ENCODE measurements at regions not wholly inside any gene's neighbourhood (a gene's known extent, or its start where the extent isn't known, plus 50 kb on each side); places are given as distances from the start of the nearest gene placed in this dataset.

DNA sequence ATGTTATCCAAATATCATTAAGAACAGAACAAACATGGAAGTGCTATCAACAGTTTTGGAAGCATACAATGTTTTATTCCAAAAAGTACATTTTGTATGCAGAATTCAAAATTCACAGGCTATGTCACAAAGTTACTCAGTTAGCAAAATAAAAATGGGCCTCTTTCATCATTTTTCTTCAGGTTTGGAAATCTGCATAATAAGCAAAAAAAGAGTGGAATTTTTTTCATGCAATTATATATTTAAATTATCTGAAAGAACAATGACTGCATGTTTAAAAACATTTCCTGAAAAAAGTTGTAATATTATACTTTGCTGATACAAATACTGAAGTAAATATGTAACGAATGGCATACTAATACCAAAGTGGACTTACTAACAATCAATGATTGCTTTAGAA is 161.2 kb upstream of the MBL2 start:
- H3T11ph ChIP-seq (ENCODE audit: low read length) = no peak overlapping the region
- no peak overlapping the region for H3K4me2 ChIP-seq (ENCODE audit: insufficient read depth, insufficient read length, low read length)
- H2BK5ac ChIP-seq (ENCODE audit: insufficient read length, low read length) = no peak overlapping the region
- no peaks in the 10 kb centered on the region for H3K23me2 ChIP-seq (ENCODE audit: insufficient read length, low read depth, low read length, poor library complexity, severe bottlenecking)
- no peak overlapping the region for H2AK5ac ChIP-seq (ENCODE audit: insufficient read length, low read length)
- Mint-ChIP-seq H3K9me3 (no peaks in the 10 kb centered on the region), H3K4me1 (peaks cover 14 to 16% of the 10 kb centered on the region in 2 experiments; a peak in 3 of 4 replicates), H3K36me3 (ENCODE audit: insufficient read depth in 1 of 3, low read depth in 3 of 3) (no peaks in the 10 kb centered on the region), H3K4me3 (no peak overlapping the region), H3K27me3 (ENCODE audit: low read depth) (no peaks in the 10 kb centered on the region), H3K27ac (no peak overlapping the region)
- H3K4ac ChIP-seq (ENCODE audit: low read depth, low read length) = no peak overlapping the region
- no peaks in the 10 kb centered on the region for H4K20me1 ChIP-seq (ENCODE audit: control insufficient read depth, insufficient read depth, insufficient read length)
- no peak overlapping the region for H4K8ac ChIP-seq (replicated peaks; ENCODE audit: insufficient read length, low read depth, low read length)
- TF ChIP-seq, protein P1, sequence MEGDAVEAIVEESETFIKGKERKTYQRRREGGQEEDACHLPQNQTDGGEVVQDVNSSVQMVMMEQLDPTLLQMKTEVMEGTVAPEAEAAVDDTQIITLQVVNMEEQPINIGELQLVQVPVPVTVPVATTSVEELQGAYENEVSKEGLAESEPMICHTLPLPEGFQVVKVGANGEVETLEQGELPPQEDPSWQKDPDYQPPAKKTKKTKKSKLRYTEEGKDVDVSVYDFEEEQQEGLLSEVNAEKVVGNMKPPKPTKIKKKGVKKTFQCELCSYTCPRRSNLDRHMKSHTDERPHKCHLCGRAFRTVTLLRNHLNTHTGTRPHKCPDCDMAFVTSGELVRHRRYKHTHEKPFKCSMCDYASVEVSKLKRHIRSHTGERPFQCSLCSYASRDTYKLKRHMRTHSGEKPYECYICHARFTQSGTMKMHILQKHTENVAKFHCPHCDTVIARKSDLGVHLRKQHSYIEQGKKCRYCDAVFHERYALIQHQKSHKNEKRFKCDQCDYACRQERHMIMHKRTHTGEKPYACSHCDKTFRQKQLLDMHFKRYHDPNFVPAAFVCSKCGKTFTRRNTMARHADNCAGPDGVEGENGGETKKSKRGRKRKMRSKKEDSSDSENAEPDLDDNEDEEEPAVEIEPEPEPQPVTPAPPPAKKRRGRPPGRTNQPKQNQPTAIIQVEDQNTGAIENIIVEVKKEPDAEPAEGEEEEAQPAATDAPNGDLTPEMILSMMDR (conservative IDR thresholded peaks at IDR 0.05) = no peak
- no peaks in the 10 kb centered on the region for H3K79me2 ChIP-seq (ENCODE audit: insufficient read depth, low read length)
- no peak overlapping the region for H3K27ac ChIP-seq (ENCODE audit: insufficient read length, low read depth, low read length)
- no peak for DNase-seq
- no peak overlapping the region for H4K91ac ChIP-seq (ENCODE audit: insufficient read length, low read depth, low read length)
- H3K79me1 ChIP-seq (ENCODE audit: insufficient read depth, low read depth, low read length, poor library complexity, severe bottlenecking) = no peaks in the 10 kb centered on the region
- WGBS (ENCODE audit: extremely low coverage, insufficient read length, low lambda C conversion rate) = no CpG with 5 or more reads among the region's 1 CpG
- H3K18ac ChIP-seq (ENCODE audit: insufficient read length, low read depth, low read length) = no peak overlapping the region
- no peak overlapping the region for H2AFZ ChIP-seq (ENCODE audit: low read length)
- no peak overlapping the region for H2BK120ac ChIP-seq (ENCODE audit: low read depth, low read length, poor library complexity, severe bottlenecking)
- no peak overlapping the region for H3K23ac ChIP-seq (ENCODE audit: insufficient read length, low read depth, low read length)
- H2BK20ac ChIP-seq (ENCODE audit: low read depth, low read length, poor library complexity, severe bottlenecking) = no peak overlapping the region
- H3K14ac ChIP-seq (ENCODE audit: insufficient read depth, low read length) = no peak overlapping the region
- H3K56ac ChIP-seq (ENCODE audit: insufficient read length, low read depth, low read length) = no peak overlapping the region
- peaks cover 2% of the 10 kb centered on the region; the same call in 1 of the 2 replicates for H3K4me1 ChIP-seq (ENCODE audit: insufficient read depth, low read length)
- H4K5ac ChIP-seq (ENCODE audit: insufficient read length, low read depth, low read length) = no peak overlapping the region
- H2BK12ac ChIP-seq (ENCODE audit: insufficient read length, low read depth, low read length) = no peak overlapping the region
- H3K9ac ChIP-seq (ENCODE audit: extremely low read depth, insufficient read length, low read length) = no peak overlapping the region
- H3K9me3 ChIP-seq (ENCODE audit: control insufficient read depth, low read depth, low read length) = no peaks in the 10 kb centered on the region
- no peak overlapping the region for H2BK15ac ChIP-seq (ENCODE audit: low read depth, low read length)
- H3K27me3 ChIP-seq (ENCODE audit: insufficient read depth, low read length) = no peaks in the 10 kb centered on the region
